LNCAP (cell line): ENCODE measurements at regions not wholly inside any gene's neighbourhood (a gene's known extent, or its start where the extent isn't known, plus 50 kb on each side); places are given as distances from the start of the nearest gene placed in this dataset.

Experiments used
- CTCF ChIP-seq: fragments of 450-650 bp; IDR thresholded peaks from 2 replicates; pipeline ENCODE4 v1.5.1; 2017; ENCODE audit warnings: mild to moderate bottlenecking

- TF ChIP-seq CTCF = no peak
These were observed 266.3 kb upstream of the ACVR2A start for GRCh38 chr2:147578529-147578928.

- no peak for TF ChIP-seq CTCF
These were observed 266.8 kb upstream of the ACVR2A start for GRCh38 chr2:147577998-147578380.

GRCh38 chr2:147577323-147577997, 267.4 kb upstream of the ACVR2A start:
- no peak for TF ChIP-seq CTCF

GRCh38 chr2:147575106-147575505, 269.7 kb upstream of the ACVR2A start:
- no peak for TF ChIP-seq CTCF

GRCh38 chr2:147572622-147573021, 272.2 kb upstream of the ACVR2A start:
- no peak for TF ChIP-seq CTCF

GRCh38 chr2:147569426-147569825, 275.4 kb upstream of the ACVR2A start:
- TF ChIP-seq CTCF = no peak

- no peak for TF ChIP-seq CTCF
These were observed 276.7 kb upstream of the ACVR2A start for GRCh38 chr2:147568109-147568508.

GRCh38 chr2:147567136-147567535, 277.7 kb upstream of the ACVR2A start:
- no peak for TF ChIP-seq CTCF
